ENCODE measurements at regions not wholly inside any gene's neighbourhood (a gene's known extent, or its start where the extent isn't known, plus 50 kb on each side); places are given as distances from the start of the nearest gene placed in this dataset.

DNA sequence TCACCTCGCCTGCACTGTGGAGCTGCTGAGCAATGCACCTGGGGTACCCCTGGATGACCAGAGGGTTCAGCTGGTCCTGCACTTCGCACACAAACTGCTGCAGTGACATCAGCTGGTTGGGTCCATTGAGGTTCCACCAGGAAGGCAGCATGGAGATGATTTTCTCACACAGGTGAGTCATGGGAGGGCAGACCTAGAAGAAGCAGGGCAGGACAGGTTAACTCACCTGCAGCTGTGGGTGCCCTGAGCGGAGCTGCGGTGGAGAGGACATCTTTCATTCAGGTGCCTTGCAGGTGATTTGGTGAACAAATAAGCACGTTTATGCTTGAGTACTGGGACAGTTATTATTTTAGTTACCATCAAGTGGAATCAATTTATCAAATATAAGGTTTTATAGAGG, 73.6 kb downstream of the CTSL start:
- 93 to 94% methylated on average over 2 of the region's 5 CpGs for WGBS, 2 experiments (ENCODE audit: insufficient coverage in 2 of 2)
- H3K4me3 ChIP-seq (ENCODE audit: extremely low read depth, insufficient read depth, low read length, poor library complexity, severe bottlenecking) = no peak overlapping the region
- H3K27ac ChIP-seq (ENCODE audit: low read depth, low read length, severe bottlenecking) = no peak overlapping the region
- H3K36me3 ChIP-seq (ENCODE audit: control insufficient read depth, insufficient read depth, low read length) = no peaks in the 10 kb centered on the region
- no peaks in the 10 kb centered on the region for H3K9me3 ChIP-seq (ENCODE audit: control insufficient read depth, low read length)
- H3K4me1 ChIP-seq (ENCODE audit: control insufficient read depth, insufficient read depth, low read length, poor library complexity, severe bottlenecking) = peaks cover 8% of the 10 kb centered on the region

DNA sequence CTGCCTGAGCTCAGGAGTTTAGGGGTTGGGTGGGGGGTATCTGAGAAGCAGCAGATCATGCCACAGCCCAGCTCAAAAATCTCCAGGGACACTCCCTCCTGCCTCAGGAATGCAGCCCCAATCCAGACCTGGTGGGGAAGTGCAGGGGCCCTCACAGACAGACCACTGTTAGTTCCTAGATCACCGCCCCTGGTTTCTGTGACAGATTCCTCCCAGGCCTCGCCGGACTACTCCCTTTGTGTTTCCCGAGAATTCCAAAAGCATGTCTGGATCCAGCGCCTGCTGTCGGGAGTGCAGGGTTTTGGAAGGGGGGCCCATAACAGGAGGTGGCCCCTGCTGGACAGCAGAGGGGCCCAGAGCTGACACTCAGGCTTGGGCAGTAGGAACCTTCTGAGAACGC, 74.5 kb downstream of the CTSL start:
- Histone ChIP-seq H3K4me3 (ENCODE audit: extremely low read depth, insufficient read depth, low read length, poor library complexity, severe bottlenecking) (no peak overlapping the region), H3K9me3 (ENCODE audit: control insufficient read depth, low read length) (no peaks in the 10 kb centered on the region), H3K4me1 (ENCODE audit: control insufficient read depth, insufficient read depth, low read length, poor library complexity, severe bottlenecking) (peaks cover 3% of the 10 kb centered on the region), H3K27ac (ENCODE audit: low read depth, low read length, severe bottlenecking) (peak overlapping the region; percentile 64), H3K36me3 (ENCODE audit: control insufficient read depth, insufficient read depth, low read length) (no peaks in the 10 kb centered on the region)
- WGBS, 2 experiments (ENCODE audit: insufficient coverage in 2 of 2) = 48 to 51% methylated on average over 6 of the region's 7 CpGs

DNA sequence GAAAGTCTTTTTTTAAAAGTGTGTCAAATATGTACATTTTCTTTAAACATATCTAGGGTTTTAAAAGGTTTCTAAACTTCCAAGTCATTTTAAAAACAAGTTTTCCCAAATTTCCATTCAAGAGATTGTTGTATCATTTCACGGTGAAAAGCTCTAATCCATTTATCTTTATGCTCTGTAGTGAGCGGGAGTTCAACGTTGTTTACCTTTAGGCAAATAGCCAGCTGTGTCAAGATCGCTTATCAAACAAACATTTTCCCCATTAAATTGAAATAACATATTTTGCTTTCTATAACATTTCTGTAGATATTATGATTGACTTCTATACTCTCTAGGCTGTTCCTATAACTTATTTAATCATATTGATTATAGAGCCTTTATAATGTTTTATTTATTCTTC, 75.1 kb downstream of the CTSL start:
- no peaks in the 10 kb centered on the region for H3K36me3 ChIP-seq (ENCODE audit: control insufficient read depth, insufficient read depth, low read length)
- H3K9me3 ChIP-seq (ENCODE audit: control insufficient read depth, low read length) = no peaks in the 10 kb centered on the region
- H3K4me3 ChIP-seq (ENCODE audit: extremely low read depth, insufficient read depth, low read length, poor library complexity, severe bottlenecking) = no peak overlapping the region
- peaks cover 3% of the 10 kb centered on the region for H3K4me1 ChIP-seq (ENCODE audit: control insufficient read depth, insufficient read depth, low read length, poor library complexity, severe bottlenecking)
- peak overlapping the region; percentile 64 for H3K27ac ChIP-seq (ENCODE audit: low read depth, low read length, severe bottlenecking)
- WGBS, 2 experiments (ENCODE audit: insufficient coverage in 2 of 2) = 88 to 100% methylated on average over 1 to 3 of the region's 4 CpGs

DNA sequence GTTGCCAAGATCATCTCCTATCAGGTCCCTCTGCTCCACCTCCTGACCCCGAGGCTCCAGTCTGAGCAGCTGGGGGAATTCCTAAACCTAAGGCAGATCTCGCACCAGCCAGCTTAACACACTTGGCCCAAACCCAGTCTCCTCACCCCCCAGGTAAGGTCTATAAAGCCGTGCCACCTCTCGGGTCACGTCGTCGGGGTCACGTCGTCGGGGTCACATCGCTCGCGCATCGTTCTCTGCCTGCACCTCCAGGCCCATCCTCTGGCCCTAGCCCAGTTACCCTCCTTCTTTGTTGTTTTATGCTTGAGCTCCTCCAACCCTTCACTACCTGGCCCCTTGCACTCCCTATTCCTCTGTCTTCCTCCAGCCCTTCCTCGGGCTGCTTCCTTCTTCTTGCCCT, 77.2 kb downstream of the CTSL start:
- Histone ChIP-seq H3K9me3 (ENCODE audit: control insufficient read depth, low read length) (peaks cover 9% of the 10 kb centered on the region), H3K4me3 (ENCODE audit: extremely low read depth, insufficient read depth, low read length, poor library complexity, severe bottlenecking) (no peak overlapping the region), H3K4me1 (ENCODE audit: control insufficient read depth, insufficient read depth, low read length, poor library complexity, severe bottlenecking) (peaks cover 3% of the 10 kb centered on the region), H3K36me3 (ENCODE audit: control insufficient read depth, insufficient read depth, low read length) (no peaks in the 10 kb centered on the region), H3K27ac (ENCODE audit: low read depth, low read length, severe bottlenecking) (no peak overlapping the region)
- WGBS, 2 experiments (ENCODE audit: insufficient coverage in 2 of 2) = 95 to 97% methylated on average over 11 to 13 of the region's 15 CpGs

DNA sequence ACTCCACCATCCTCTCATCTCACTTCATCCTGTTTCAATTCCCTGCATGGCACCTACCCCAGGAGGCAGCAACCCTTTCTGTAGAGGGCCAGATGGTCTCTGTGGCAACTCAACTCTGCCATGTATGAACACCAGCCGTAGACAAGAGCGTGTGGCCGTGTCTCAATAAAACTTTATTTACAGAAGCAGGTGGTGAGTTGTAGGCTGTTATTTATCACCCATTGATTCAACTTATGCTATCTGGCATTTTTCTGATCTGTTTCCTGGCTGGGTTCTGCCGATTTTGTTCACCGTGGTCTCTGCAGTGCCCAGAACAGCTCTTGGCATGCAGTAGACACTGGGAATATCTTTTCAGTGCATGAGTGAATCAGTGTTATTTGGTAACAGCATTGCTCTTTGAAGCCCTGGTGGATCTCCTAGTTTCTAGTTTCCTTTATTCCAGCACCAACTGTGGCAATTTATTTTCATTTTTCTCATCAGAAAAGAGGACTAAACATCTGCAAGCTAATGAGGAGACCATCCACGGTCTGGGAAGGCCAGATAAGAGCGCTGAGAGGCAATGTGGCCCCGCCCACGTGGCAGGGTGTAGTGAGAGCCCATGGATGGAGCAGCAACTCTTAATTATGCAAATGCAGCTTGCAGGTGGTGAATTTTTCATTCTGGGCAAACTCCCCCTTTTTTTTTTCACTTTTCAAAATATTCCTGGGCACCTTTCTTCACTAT, 77.9 kb downstream of the CTSL start:
- Histone ChIP-seq H3K4me3 (ENCODE audit: extremely low read depth, insufficient read depth, low read length, poor library complexity, severe bottlenecking) (no peak overlapping the region), H3K36me3 (ENCODE audit: control insufficient read depth, insufficient read depth, low read length) (no peaks in the 10 kb centered on the region), H3K9me3 (ENCODE audit: control insufficient read depth, low read length) (peaks cover 15% of the 10 kb centered on the region), H3K4me1 (ENCODE audit: control insufficient read depth, insufficient read depth, low read length, poor library complexity, severe bottlenecking) (peaks cover 3% of the 10 kb centered on the region), H3K27ac (ENCODE audit: low read depth, low read length, severe bottlenecking) (no peak overlapping the region)
- 73 to 90% methylated on average over 4 of the region's 9 CpGs for WGBS, 2 experiments (ENCODE audit: insufficient coverage in 2 of 2)

DNA sequence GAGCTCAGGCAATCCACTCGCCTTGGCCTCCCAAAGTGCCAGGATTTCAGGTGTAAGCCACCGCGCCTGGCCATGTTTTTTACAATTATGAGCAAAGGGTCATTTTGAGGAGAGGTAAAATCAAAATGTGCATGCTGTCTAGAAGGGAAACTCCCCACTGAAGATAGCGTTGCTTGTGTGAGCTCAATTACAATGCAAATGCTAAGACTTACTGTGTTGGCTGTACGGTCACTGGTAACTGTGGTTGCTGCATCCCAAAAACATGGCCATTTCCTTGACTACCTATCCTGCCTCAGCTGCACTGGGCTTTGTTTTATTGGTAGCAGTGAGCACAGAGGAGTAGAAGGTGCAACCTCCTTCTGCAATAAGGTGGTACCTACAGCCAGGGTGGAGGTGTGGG, 77.4 kb upstream of the SPATA31E1 start:
- no peak overlapping the region for H3K4me3 ChIP-seq (ENCODE audit: extremely low read depth, insufficient read depth, low read length, poor library complexity, severe bottlenecking)
- no peak overlapping the region for H3K27ac ChIP-seq (ENCODE audit: low read depth, low read length, severe bottlenecking)
- H3K36me3 ChIP-seq (ENCODE audit: control insufficient read depth, insufficient read depth, low read length) = no peaks in the 10 kb centered on the region
- H3K9me3 ChIP-seq (ENCODE audit: control insufficient read depth, low read length) = peaks cover 24% of the 10 kb centered on the region
- 90 to 93% methylated on average over 4 to 5 of the region's 5 CpGs for WGBS, 2 experiments (ENCODE audit: insufficient coverage in 2 of 2)
- H3K4me1 ChIP-seq (ENCODE audit: control insufficient read depth, insufficient read depth, low read length, poor library complexity, severe bottlenecking) = peaks cover 3% of the 10 kb centered on the region

DNA sequence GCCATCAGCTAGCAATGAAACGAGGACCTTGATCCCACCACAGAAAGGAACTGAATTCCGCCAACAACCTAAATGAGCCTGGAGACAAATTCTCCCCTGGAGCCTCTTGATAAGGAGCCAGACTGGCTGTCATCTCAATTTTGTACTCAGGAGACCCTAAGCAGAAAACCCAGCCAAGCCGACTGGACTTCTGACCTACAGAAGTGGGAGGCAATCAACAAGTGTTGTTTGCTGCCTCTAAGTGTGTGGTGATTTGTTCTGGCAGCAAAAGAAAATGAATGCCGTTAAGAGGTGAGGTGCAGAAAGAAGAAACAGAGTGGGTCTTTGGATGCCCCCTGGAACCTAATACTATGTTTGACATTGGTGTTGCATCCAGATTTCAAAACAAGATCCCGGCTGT, 72.7 kb upstream of the SPATA31E1 start:
- no peak overlapping the region for H3K27ac ChIP-seq (ENCODE audit: low read depth, low read length, severe bottlenecking)
- H3K4me1 ChIP-seq (ENCODE audit: control insufficient read depth, insufficient read depth, low read length, poor library complexity, severe bottlenecking) = peaks cover 4% of the 10 kb centered on the region
- 82 to 93% methylated on average over 4 to 5 of the region's 5 CpGs for WGBS, 2 experiments (ENCODE audit: insufficient coverage in 2 of 2)
- H3K36me3 ChIP-seq (ENCODE audit: control insufficient read depth, insufficient read depth, low read length) = no peaks in the 10 kb centered on the region
- peaks cover 24% of the 10 kb centered on the region for H3K9me3 ChIP-seq (ENCODE audit: control insufficient read depth, low read length)
- H3K4me3 ChIP-seq (ENCODE audit: extremely low read depth, insufficient read depth, low read length, poor library complexity, severe bottlenecking) = no peak overlapping the region

DNA sequence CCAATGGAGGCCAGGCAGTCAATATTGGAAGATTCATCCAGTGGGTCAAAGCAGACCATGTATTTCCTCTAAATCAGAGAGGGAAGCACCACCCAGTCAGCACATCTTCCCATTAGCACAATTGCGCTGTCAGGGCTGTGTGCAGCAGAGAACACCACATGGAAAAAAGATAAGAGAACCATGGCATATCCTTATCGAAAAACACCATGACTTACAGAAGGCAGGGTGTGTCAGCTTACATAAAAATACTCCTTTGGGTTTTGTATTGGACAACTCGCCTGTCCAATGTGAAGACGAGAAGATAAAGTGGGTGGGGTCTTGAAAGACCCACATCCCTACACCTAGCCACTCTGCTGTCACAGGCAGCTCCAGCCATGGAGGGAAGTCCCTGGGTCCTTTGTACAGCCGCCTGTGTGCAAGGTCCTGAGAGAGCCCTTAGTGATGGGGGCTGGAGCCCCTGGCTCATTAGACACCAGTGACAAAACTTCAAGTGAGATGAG, 71.9 kb upstream of the SPATA31E1 start:
- H3K27ac ChIP-seq (ENCODE audit: low read depth, low read length, severe bottlenecking) = no peak overlapping the region
- H3K36me3 ChIP-seq (ENCODE audit: control insufficient read depth, insufficient read depth, low read length) = no peaks in the 10 kb centered on the region
- H3K4me3 ChIP-seq (ENCODE audit: extremely low read depth, insufficient read depth, low read length, poor library complexity, severe bottlenecking) = no peak overlapping the region
- 82% methylated on average over 3 of the region's 5 CpGs; no CpG with 5 or more reads in 1 of the 2 experiments for WGBS, 2 experiments (ENCODE audit: insufficient coverage in 2 of 2)
- H3K9me3 ChIP-seq (ENCODE audit: control insufficient read depth, low read length) = peaks cover 24% of the 10 kb centered on the region
- peaks cover 4% of the 10 kb centered on the region for H3K4me1 ChIP-seq (ENCODE audit: control insufficient read depth, insufficient read depth, low read length, poor library complexity, severe bottlenecking)

DNA sequence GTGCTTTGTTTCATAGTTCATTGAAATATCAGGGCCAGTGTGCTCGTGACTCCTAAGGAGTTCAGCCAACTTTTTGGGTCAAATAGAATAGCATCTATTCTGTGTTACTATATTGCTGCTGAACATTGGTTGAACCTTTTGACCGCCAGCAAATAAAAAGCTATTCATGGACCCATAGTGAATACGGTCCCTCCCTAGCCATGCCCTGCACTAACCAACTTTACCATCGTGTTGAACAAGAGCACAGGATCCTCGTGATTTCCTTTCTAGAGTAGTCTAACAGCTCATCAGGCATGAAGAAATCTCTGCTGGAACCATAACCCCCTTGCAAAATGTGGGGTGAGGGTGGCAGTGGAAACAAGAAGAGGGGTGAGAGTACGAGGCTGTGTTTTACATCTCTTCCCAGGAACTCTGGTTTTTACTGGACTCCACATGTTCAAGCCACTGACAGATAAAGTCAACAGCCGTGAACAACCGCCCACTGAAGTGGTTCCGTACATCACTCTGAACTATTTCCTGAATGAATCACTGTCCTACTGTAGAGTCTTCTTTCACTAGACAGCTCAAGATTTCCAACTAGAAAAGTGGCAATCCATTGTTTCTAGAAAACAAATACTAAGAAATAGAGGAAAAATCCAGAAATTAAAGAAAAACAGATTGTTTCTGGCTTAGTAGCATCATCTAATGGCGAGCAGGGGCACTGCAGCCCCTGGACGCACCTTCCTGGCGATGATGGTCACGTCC, 70.1 kb upstream of the SPATA31E1 start:
- peaks cover 22% of the 10 kb centered on the region for H3K9me3 ChIP-seq (ENCODE audit: control insufficient read depth, low read length)
- peaks cover 4% of the 10 kb centered on the region for H3K4me1 ChIP-seq (ENCODE audit: control insufficient read depth, insufficient read depth, low read length, poor library complexity, severe bottlenecking)
- H3K27ac ChIP-seq (ENCODE audit: low read depth, low read length, severe bottlenecking) = no peak overlapping the region
- WGBS, 2 experiments (ENCODE audit: insufficient coverage in 2 of 2) = 32 to 53% methylated on average over 5 to 8 of the region's 13 CpGs
- no peak overlapping the region for H3K4me3 ChIP-seq (ENCODE audit: extremely low read depth, insufficient read depth, low read length, poor library complexity, severe bottlenecking)
- no peaks in the 10 kb centered on the region for H3K36me3 ChIP-seq (ENCODE audit: control insufficient read depth, insufficient read depth, low read length)

DNA sequence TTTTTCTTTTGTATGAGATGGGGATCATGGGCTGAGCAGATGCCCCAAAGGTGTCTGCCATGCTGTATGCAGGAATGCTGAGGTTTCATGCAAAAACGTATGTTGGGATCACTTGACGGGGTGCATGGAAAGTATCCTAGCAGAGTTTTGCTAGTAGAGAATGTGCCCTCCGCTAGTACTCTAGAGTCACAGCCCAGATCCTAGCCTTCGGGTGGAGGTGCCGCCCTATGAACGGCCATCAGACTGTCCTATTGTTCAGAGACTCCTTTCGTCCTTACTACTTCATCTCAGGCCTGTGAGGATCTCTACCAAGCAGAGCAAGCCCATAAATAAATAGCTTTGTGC, 69.6 kb upstream of the SPATA31E1 start:
- H3K36me3 ChIP-seq (ENCODE audit: control insufficient read depth, insufficient read depth, low read length) = no peaks in the 10 kb centered on the region
- WGBS, 2 experiments (ENCODE audit: insufficient coverage in 2 of 2) = 59 to 62% methylated on average over 7 of the region's 7 CpGs
- H3K4me1 ChIP-seq (ENCODE audit: control insufficient read depth, insufficient read depth, low read length, poor library complexity, severe bottlenecking) = peaks cover 4% of the 10 kb centered on the region
- H3K4me3 ChIP-seq (ENCODE audit: extremely low read depth, insufficient read depth, low read length, poor library complexity, severe bottlenecking) = no peak overlapping the region
- no peak overlapping the region for H3K27ac ChIP-seq (ENCODE audit: low read depth, low read length, severe bottlenecking)
- H3K9me3 ChIP-seq (ENCODE audit: control insufficient read depth, low read length) = peaks cover 16% of the 10 kb centered on the region

DNA sequence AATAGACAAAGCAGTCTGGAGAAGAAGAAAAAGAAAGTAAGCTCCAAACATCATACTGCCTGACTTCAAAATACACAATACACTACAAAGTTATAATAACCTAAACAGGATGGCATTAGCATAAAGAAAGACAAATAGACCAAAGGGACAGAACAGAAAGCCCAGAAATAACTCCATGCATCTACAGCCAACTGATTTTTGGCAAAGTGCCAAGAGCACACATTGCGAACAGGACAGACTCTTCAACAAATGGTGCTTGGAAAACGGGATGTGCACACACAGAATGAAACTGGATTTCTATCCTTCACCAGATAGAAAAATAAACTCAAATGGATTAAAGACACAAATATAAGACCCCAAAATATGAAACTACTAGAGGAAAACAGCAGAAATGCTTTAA, 66.6 kb upstream of the SPATA31E1 start:
- no peak overlapping the region for H3K4me3 ChIP-seq (ENCODE audit: extremely low read depth, insufficient read depth, low read length, poor library complexity, severe bottlenecking)
- 40 to 60% methylated on average over 1 to 2 of the region's 2 CpGs for WGBS, 2 experiments (ENCODE audit: insufficient coverage in 2 of 2)
- H3K27ac ChIP-seq (ENCODE audit: low read depth, low read length, severe bottlenecking) = no peak overlapping the region
- no peaks in the 10 kb centered on the region for H3K9me3 ChIP-seq (ENCODE audit: control insufficient read depth, low read length)
- H3K4me1 ChIP-seq (ENCODE audit: control insufficient read depth, insufficient read depth, low read length, poor library complexity, severe bottlenecking) = peaks cover 4% of the 10 kb centered on the region
- H3K36me3 ChIP-seq (ENCODE audit: control insufficient read depth, insufficient read depth, low read length) = no peaks in the 10 kb centered on the region
